B cell (primary cell): ENCODE measurements at regions not wholly inside any gene's neighbourhood (a gene's known extent, or its start where the extent isn't known, plus 50 kb on each side); places are given as distances from the start of the nearest gene placed in this dataset.

ENCODE experiments used
- CTCF ChIP-seq: fragments of 200-600 bp; IDR thresholded peaks from one replicate; pipeline ENCODE4 v1.8.0; 2022; ENCODE audit warnings: antibody characterized with exemption, mild to moderate bottlenecking
- EZH2 ChIP-seq: IDR thresholded peaks from 2 replicates; pipeline ENCODE4 v1.6.1; 2012; ENCODE audit warnings: borderline replicate concordance, low read depth, mild to moderate bottlenecking, moderate library complexity, low read length; ENCODE audit not compliant: insufficient read depth, poor library complexity, severe bottlenecking

- TF ChIP-seq EZH2 (no peak), CTCF (no peak)
Observed at GRCh38 chr5:82329393-82329792, 51.2 kb upstream of the RPS23 start.
